Duodenal mucosa (tissue), 2 donors: ENCODE measurements at regions not wholly inside any gene's neighbourhood (a gene's known extent, or its start where the extent isn't known, plus 50 kb on each side); places are given as distances from the start of the nearest gene placed in this dataset.

ENCODE experiments used
- H3K27ac ChIP-seq: one replicate; pipeline ENCODE4 v1.7.0; 2013; ENCODE audit warnings: low read depth, low read length
- H3K27me3 ChIP-seq, 2 donors: one replicate each; pipeline ENCODE4 v1.7.0; 2013; ENCODE audit warnings: low read length in 2 of 2, control low read depth in 1 of 2; ENCODE audit not compliant: insufficient read depth in 2 of 2, control insufficient read depth in 1 of 2
- H3K36me3 ChIP-seq, 2 donors: one replicate each; pipeline ENCODE4 v1.7.0; 2013; ENCODE audit warnings: low read length in 2 of 2, control low read depth in 1 of 2; ENCODE audit not compliant: insufficient read depth in 2 of 2, control insufficient read depth in 1 of 2
- H3K4me1 ChIP-seq, 2 donors: one replicate each; pipeline ENCODE4 v1.7.0; 2013; ENCODE audit warnings: low read length in 2 of 2, control low read depth in 1 of 2; ENCODE audit not compliant: insufficient read depth in 2 of 2, control insufficient read depth in 1 of 2
- H3K4me3 ChIP-seq, 2 donors: one replicate each; pipeline ENCODE4 v1.7.0; 2013; ENCODE audit warnings: low read length in 2 of 2, low read depth in 1 of 2
- H3K9ac ChIP-seq, 2 donors: one replicate each; pipeline ENCODE4 v1.7.0; 2013; ENCODE audit warnings: low read length in 2 of 2, low read depth in 1 of 2
- H3K9me3 ChIP-seq, 2 donors: one replicate each; pipeline ENCODE4 v1.7.0; 2013; ENCODE audit warnings: low read length in 2 of 2, control low read depth in 1 of 2; ENCODE audit not compliant: control insufficient read depth in 1 of 2

- H3K27me3 ChIP-seq = no peaks in the 10 kb centered on the region
- H3K36me3 ChIP-seq = peaks cover 8 to 10% of the 10 kb centered on the region in 2 donors
- H3K27ac ChIP-seq = no peak overlapping the region
- no peaks in the 10 kb centered on the region for H3K4me1 ChIP-seq
- H3K9ac ChIP-seq = no peak overlapping the region
- no peaks in the 10 kb centered on the region for H3K9me3 ChIP-seq
- no peak overlapping the region for H3K4me3 ChIP-seq
Observed at GRCh38 chr10:94174838-94175237, 181.1 kb downstream of the PLCE1 start.

- Histone ChIP-seq H3K36me3 (no peaks in the 10 kb centered on the region), H3K9me3 (no peaks in the 10 kb centered on the region), H3K9ac (no peak overlapping the region), H3K4me1 (no peaks in the 10 kb centered on the region), H3K27me3 (no peaks in the 10 kb centered on the region), H3K27ac (no peak overlapping the region), H3K4me3 (no peak overlapping the region)
Observed at GRCh38 chr10:94178475-94179253, 184.1 kb downstream of the NOC3L start.

GRCh38 chr10:94180576-94180975 lies 182.2 kb downstream of the NOC3L start:
- H3K9me3 ChIP-seq = no peaks in the 10 kb centered on the region
- no peaks in the 10 kb centered on the region for H3K4me1 ChIP-seq
- H3K4me3 ChIP-seq = no peak overlapping the region
- no peak overlapping the region for H3K27ac ChIP-seq
- no peaks in the 10 kb centered on the region for H3K36me3 ChIP-seq
- H3K9ac ChIP-seq = no peak overlapping the region
- no peaks in the 10 kb centered on the region for H3K27me3 ChIP-seq

- Histone ChIP-seq H3K27ac (no peak overlapping the region), H3K4me1 (no peaks in the 10 kb centered on the region), H3K27me3 (no peaks in the 10 kb centered on the region)
Observed at GRCh38 chr10:94183666-94184264, 179.0 kb downstream of the NOC3L start.

GRCh38 chr10:94186722-94187121 lies 176.0 kb downstream of the NOC3L start:
- H3K36me3 ChIP-seq = no peaks in the 10 kb centered on the region
- no peaks in the 10 kb centered on the region for H3K9me3 ChIP-seq
- H3K9ac ChIP-seq = no peak overlapping the region
- no peaks in the 10 kb centered on the region for H3K27me3 ChIP-seq
- H3K4me1 ChIP-seq = no peaks in the 10 kb centered on the region
- no peak overlapping the region for H3K4me3 ChIP-seq
- no peak overlapping the region for H3K27ac ChIP-seq

More at GRCh38 chr10:94183666-94184264, 179.0 kb downstream of the NOC3L start:
- no peak overlapping the region for H3K9ac ChIP-seq
- H3K4me3 ChIP-seq = no peak overlapping the region
- no peaks in the 10 kb centered on the region for H3K9me3 ChIP-seq
- H3K36me3 ChIP-seq = no peaks in the 10 kb centered on the region

- H3K36me3 ChIP-seq = no peaks in the 10 kb centered on the region
- no peak overlapping the region for H3K4me3 ChIP-seq
- H3K9me3 ChIP-seq = no peaks in the 10 kb centered on the region
- no peaks in the 10 kb centered on the region for H3K27me3 ChIP-seq
- H3K27ac ChIP-seq = no peak overlapping the region
- no peak overlapping the region for H3K9ac ChIP-seq
- H3K4me1 ChIP-seq = peaks cover 6 to 22% of the 10 kb centered on the region in 2 donors
Observed at GRCh38 chr10:94192333-94192732, 170.4 kb downstream of the NOC3L start.

GRCh38 chr10:94192974-94193373 lies 169.8 kb downstream of the NOC3L start:
- Histone ChIP-seq H3K27ac (no peak overlapping the region), H3K4me3 (no peak overlapping the region), H3K4me1 (peaks cover 6 to 22% of the 10 kb centered on the region in 2 donors), H3K27me3 (no peaks in the 10 kb centered on the region), H3K9me3 (no peaks in the 10 kb centered on the region), H3K9ac (no peak overlapping the region), H3K36me3 (no peaks in the 10 kb centered on the region)

DNA sequence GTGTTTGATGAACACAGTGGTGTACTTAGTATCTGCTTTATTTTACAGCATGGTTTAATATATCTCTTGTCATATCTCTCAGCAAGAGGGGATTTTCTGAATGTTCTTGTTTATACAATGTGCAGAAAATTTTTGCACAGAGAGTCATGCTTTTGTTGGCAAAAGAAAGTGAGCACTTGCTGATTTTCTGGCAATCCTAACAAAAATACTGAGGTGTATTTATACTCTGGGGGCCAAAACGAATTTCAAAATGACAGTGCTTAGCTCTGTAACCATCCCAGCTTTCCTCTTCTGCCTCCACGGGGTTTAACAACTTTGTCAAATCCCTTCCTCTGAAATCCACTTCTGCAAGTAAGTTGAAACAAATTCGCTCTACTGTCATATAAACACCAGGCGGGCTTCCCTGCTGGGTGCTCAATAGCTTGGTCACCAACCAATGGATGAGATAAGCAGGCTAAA lies 169.2 kb downstream of the NOC3L start:
- H3K36me3 ChIP-seq = no peaks in the 10 kb centered on the region
- no peaks in the 10 kb centered on the region for H3K9me3 ChIP-seq
- no peaks in the 10 kb centered on the region for H3K27me3 ChIP-seq
- no peak overlapping the region for H3K27ac ChIP-seq
- H3K4me3 ChIP-seq = no peak overlapping the region
- peaks cover 6 to 22% of the 10 kb centered on the region in 2 donors for H3K4me1 ChIP-seq
- H3K9ac ChIP-seq = no peak overlapping the region

DNA sequence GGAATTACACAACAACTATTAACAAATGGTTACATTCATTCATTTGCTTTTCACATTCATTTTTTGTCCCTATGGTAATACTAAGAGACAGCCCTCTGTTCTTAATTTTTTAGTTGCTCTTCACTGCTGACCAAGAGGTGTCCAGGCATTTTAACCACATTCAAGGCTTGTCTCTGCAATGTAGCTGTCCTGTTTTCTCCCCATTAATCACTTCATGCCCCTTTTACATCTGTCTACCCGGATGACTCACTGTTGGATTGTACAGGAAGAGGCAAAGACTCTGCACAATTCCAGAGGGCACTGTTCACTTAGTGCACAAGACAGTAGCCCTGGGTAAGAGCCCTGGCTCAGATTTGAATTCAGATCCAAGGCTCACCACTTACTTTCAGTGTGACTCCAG lies 168.5 kb downstream of the NOC3L start:
- Histone ChIP-seq H3K9ac (no peak overlapping the region), H3K27ac (no peak overlapping the region), H3K9me3 (no peaks in the 10 kb centered on the region), H3K4me1 (peaks cover 6 to 22% of the 10 kb centered on the region in 2 donors), H3K36me3 (no peaks in the 10 kb centered on the region), H3K4me3 (no peak overlapping the region), H3K27me3 (no peaks in the 10 kb centered on the region)

DNA sequence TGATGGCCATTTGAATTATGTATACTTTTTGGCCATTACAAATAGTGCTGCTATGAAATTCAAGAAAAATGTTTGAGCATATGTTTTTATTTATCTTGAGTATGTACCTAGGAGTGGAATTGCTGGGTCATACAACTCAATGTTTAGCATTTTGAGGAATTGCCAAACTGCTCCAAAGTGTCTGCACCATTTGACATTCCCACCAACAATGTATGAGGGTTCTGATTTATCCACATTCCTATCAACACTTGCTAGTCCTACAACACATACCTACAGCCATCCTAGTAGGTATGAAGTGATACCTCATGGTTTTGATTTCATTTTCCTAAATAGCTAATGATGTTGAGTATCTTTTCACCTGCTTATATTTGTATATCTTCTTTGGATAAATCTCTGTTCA lies 165.5 kb downstream of the NOC3L start:
- H3K4me1 ChIP-seq = peaks cover 6 to 22% of the 10 kb centered on the region in 2 donors
- no peaks in the 10 kb centered on the region for H3K27me3 ChIP-seq
- no peaks in the 10 kb centered on the region for H3K9me3 ChIP-seq
- H3K36me3 ChIP-seq = no peaks in the 10 kb centered on the region
- H3K4me3 ChIP-seq = no peak overlapping the region
- no peak overlapping the region for H3K27ac ChIP-seq
- no peak overlapping the region for H3K9ac ChIP-seq
